GM23248 (cell line): ENCODE measurements at regions not wholly inside any gene's neighbourhood (a gene's known extent, or its start where the extent isn't known, plus 50 kb on each side); places are given as distances from the start of the nearest gene placed in this dataset.

Experiments used
- EZH2 ChIP-seq: fragments of 200-600 bp; sonication (generic); IDR thresholded peaks from 2 replicates; pipeline ENCODE4 v1.6.1; 2018; ENCODE audit warnings: antibody characterized with exemption, mild to moderate bottlenecking; ENCODE audit not compliant: insufficient read depth, poor library complexity, severe bottlenecking
- EZH2phosphoT487 ChIP-seq: fragments of 200-600 bp; sonication (generic); IDR thresholded peaks from 2 replicates; pipeline ENCODE4 v1.6.1; 2018; ENCODE audit warnings: antibody characterized with exemption, moderate library complexity, mild to moderate bottlenecking, low read depth; ENCODE audit not compliant: insufficient read depth

- TF ChIP-seq EZH2 (no peak), EZH2phosphoT487 (no peak)
Observed at GRCh38 chr18:3388323-3388722, 61.6 kb upstream of the TGIF1 start.
